Ishikawa (cell line): ENCODE measurements at regions not wholly inside any gene's neighbourhood (a gene's known extent, or its start where the extent isn't known, plus 50 kb on each side); places are given as distances from the start of the nearest gene placed in this dataset.

Source experiments
- CEBPB ChIP-seq: IDR thresholded peaks from 2 replicates; pipeline ENCODE4 v1.6.1; 2012
- CREB1 ChIP-seq: IDR thresholded peaks from 2 replicates; pipeline ENCODE4 v1.6.1; 2012; ENCODE audit warnings: low read depth
- EGR1 ChIP-seq: IDR thresholded peaks from 2 replicates; pipeline ENCODE4 v1.6.1; 2012
- EP300 ChIP-seq: IDR thresholded peaks from 2 replicates; pipeline ENCODE4 v1.6.1; 2012; ENCODE audit warnings: borderline replicate concordance
- FOXM1 ChIP-seq: IDR thresholded peaks from 2 replicates; pipeline ENCODE4 v1.6.1; 2012; ENCODE audit warnings: low read depth, borderline replicate concordance
- NFIC ChIP-seq: IDR thresholded peaks from 2 replicates; pipeline ENCODE4 v1.6.1; 2012
- RAD21 ChIP-seq: IDR thresholded peaks from 2 replicates; pipeline ENCODE4 v1.6.1; 2012; ENCODE audit warnings: low read depth
- TAF1 ChIP-seq: IDR thresholded peaks from 2 replicates; pipeline ENCODE4 v1.6.1; 2012; ENCODE audit warnings: low read depth, mild to moderate bottlenecking
- TCF12 ChIP-seq: IDR thresholded peaks from 2 replicates; pipeline ENCODE4 v1.6.1; 2012; ENCODE audit warnings: low read depth
- TEAD4 ChIP-seq: IDR thresholded peaks from 2 replicates; pipeline ENCODE4 v1.6.1; 2012
- USF1 ChIP-seq: IDR thresholded peaks from 2 replicates; pipeline ENCODE4 v1.6.1; 2012
- YY1 ChIP-seq: IDR thresholded peaks from 2 replicates; pipeline ENCODE4 v1.6.1; 2012; ENCODE audit warnings: low read depth
- ZBTB7A ChIP-seq: IDR thresholded peaks from 2 replicates; pipeline ENCODE4 v1.6.1; 2012; ENCODE audit warnings: low read depth
- TF ChIP-seq, protein P1 (sequence below): IDR thresholded peaks from 2 replicates; pipeline ENCODE4 v1.6.1; 2012; ENCODE audit warnings: low read depth, mild to moderate bottlenecking
- TF ChIP-seq, protein P2 (sequence below): IDR thresholded peaks from 2 replicates; pipeline ENCODE4 v1.6.1; 2012

DNA sequence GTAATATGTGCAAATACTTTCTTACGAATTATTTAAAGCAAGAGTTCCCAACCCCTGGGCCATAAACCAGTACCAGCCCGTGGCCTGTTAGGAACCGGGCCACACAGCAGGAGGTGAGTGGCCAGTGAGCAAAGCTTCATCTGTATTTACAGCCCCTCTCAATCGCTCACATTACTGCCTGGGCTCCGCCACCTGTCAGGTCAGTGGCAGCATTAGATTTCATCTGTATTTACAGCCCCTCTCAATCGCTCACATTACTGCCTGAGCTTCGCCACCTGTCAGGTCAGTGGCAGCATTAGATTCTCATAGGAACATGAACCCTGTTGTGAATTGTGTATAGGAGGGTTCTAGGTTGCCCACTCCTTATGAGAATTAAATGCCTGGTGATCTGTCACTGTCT lies 142.0 kb downstream of the RNASET2 start:
- TF ChIP-seq CREB1: no peak

DNA sequence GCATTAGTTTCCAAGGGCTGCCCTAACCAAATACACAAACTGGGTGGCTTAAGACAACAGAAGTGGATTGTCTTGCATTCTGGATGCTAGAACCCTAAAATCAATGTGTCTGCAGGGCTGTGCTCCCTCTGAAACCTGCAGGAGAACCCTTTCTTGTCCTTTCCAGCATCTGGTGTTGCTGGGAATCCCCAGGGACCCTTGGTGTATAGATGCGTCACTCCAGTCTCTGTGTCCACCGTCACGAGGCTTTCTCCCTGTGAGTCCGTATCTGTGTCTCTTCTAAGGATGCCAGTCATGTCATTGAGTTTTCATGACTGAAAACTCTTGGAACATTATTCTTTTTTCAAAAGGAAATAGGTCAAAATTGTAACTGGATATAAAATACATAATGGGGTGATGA lies 142.9 kb downstream of the RNASET2 start:
- TF ChIP-seq CREB1 (no peak), FOXM1 (no peak)
- TF ChIP-seq, protein P1, sequence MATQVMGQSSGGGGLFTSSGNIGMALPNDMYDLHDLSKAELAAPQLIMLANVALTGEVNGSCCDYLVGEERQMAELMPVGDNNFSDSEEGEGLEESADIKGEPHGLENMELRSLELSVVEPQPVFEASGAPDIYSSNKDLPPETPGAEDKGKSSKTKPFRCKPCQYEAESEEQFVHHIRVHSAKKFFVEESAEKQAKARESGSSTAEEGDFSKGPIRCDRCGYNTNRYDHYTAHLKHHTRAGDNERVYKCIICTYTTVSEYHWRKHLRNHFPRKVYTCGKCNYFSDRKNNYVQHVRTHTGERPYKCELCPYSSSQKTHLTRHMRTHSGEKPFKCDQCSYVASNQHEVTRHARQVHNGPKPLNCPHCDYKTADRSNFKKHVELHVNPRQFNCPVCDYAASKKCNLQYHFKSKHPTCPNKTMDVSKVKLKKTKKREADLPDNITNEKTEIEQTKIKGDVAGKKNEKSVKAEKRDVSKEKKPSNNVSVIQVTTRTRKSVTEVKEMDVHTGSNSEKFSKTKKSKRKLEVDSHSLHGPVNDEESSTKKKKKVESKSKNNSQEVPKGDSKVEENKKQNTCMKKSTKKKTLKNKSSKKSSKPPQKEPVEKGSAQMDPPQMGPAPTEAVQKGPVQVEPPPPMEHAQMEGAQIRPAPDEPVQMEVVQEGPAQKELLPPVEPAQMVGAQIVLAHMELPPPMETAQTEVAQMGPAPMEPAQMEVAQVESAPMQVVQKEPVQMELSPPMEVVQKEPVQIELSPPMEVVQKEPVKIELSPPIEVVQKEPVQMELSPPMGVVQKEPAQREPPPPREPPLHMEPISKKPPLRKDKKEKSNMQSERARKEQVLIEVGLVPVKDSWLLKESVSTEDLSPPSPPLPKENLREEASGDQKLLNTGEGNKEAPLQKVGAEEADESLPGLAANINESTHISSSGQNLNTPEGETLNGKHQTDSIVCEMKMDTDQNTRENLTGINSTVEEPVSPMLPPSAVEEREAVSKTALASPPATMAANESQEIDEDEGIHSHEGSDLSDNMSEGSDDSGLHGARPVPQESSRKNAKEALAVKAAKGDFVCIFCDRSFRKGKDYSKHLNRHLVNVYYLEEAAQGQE: no peak

DNA sequence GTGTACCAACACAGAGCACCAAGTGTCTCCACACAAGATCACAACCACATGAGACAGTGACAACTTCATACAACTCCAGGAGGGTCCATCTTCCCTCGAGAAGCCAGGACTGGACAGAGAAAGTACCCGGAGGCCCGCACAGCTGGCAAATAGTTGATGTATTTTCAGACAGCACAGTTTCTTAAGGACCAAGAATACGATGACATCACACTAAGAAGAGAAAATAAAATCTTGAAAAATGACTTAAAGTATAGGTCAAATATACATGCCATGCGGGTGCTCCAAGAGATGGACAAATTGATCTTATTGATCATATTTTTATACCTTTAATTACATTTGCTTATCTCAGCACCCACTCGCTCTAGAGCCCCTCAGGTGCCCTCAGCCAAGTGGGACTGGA lies 145.5 kb downstream of the RNASET2 start:
- TF ChIP-seq RAD21 (no peak), NFIC (no peak), FOXM1 (no peak), EGR1 (no peak), TEAD4 (no peak), YY1 (no peak), CREB1 (no peak)
- TF ChIP-seq, protein P2, sequence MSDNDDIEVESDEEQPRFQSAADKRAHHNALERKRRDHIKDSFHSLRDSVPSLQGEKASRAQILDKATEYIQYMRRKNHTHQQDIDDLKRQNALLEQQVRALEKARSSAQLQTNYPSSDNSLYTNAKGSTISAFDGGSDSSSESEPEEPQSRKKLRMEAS: no peak
- TF ChIP-seq, protein P1: no peak

- TF ChIP-seq CEBPB (no peak), TEAD4 (no peak), CREB1 (no peak), RAD21 (no peak), EP300 (no peak), FOXM1 (no peak), YY1 (no peak), TCF12 (no peak), USF1 (no peak), NFIC (no peak), TAF1 (no peak), ZBTB7A (no peak), EGR1 (no peak)
- TF ChIP-seq, protein P2: no peak
- TF ChIP-seq, protein P1: no peak
These were observed 146.6 kb downstream of the RNASET2 start for GRCh38 chr6:166809721-166810120.

GRCh38 chr6:166806962-166807757 lies 149.2 kb downstream of the RNASET2 start:
- TF ChIP-seq TCF12 (no peak), CREB1 (no peak)

DNA sequence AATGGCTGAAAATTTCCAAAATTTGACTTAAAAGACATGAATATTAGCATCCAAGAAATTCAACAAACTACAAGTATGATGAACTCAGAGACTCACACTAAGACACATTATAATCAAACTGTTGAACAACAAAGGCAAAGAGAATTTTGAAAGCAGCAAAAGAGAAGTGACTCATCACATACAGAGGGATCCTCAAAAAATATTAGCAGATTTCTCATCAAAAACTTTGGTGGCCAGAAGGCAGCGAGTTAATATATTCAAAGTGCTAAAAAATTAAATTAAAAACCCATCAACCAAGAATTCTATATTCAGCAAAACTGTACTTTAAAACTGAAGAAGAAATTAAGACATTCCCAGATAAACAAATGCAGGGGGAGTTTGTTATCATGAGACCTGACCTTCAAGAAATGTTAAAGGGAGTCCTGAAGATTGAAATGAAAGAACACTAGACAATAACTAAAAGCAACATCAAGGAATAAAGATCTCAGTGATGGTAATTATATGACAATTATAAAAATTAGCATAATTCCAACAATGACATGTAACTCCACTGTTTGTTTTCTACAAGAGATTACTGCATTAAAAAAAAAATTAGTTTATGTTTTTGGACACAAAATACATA lies 150.0 kb downstream of the RNASET2 start:
- TF ChIP-seq YY1 (no peak), FOXM1 (no peak), TAF1 (no peak), ZBTB7A (no peak), CREB1 (no peak), RAD21 (no peak), EGR1 (no peak), CEBPB (no peak), TCF12 (no peak), USF1 (no peak), NFIC (no peak)
- TF ChIP-seq, protein P2: no peak
- TF ChIP-seq, protein P1: no peak
